H1 (cell line): ENCODE measurements at regions not wholly inside any gene's neighbourhood (a gene's known extent, or its start where the extent isn't known, plus 50 kb on each side); places are given as distances from the start of the nearest gene placed in this dataset.
A peak's percentile ranks its signal among the peaks of the same experiment; 100 is the strongest.

Source experiments
- CTCF ChIA-PET: fragments of 300-600 bp; sonication (Branson Sonifier 250); formaldehyde crosslinking; loops from one replicate; lab custom pipeline; 2021; ENCODE audit not compliant: partially characterized antibody; lab: Charles Lee
- POLR2A ChIA-PET: fragments of 300-600 bp; sonication (Branson Sonifier 250); formaldehyde crosslinking; loops from one replicate; lab custom pipeline; 2021; ENCODE audit warnings: inconsistent platforms; ENCODE audit not compliant: partially characterized antibody; lab: Charles Lee
- DNase-seq, 2 experiments: peaks; one replicate each; pipeline versions ENCODE4 v3.0.0 to v3.0.0-alpha.2; 2010 to 2022; ENCODE audit warnings: low spot score in 2 of 2, low read depth in 1 of 2, mixed read lengths in 1 of 2
- FAIRE-seq: peaks from 2 replicates; lab custom pipeline; 2011; peaks lifted over from hg19 to GRCh38; lab: Jason Lieb, UNC
- H2AFZ ChIP-seq: 2 replicates; pipeline ENCODE4 v1.8.1; 2012; ENCODE audit warnings: low read length, inconsistent platforms
- H2AK5ac ChIP-seq: 2 replicates; pipeline ENCODE4 v1.6.1; 2013; ENCODE audit warnings: low read depth, low read length
- H2BK120ac ChIP-seq: replicated peaks from 2 replicates; pipeline ENCODE3; 2013; ENCODE audit warnings: low read depth, low read length, inconsistent platforms
- H2BK12ac ChIP-seq: 2 replicates; pipeline ENCODE4 v1.6.1; 2013; ENCODE audit warnings: low read depth, low read length
- H2BK15ac ChIP-seq: 2 replicates; pipeline ENCODE4 v1.6.1; 2013; ENCODE audit warnings: low read length
- H2BK20ac ChIP-seq: 2 replicates; pipeline ENCODE4 v1.6.1; 2013; ENCODE audit warnings: low read length
- H2BK5ac ChIP-seq: 2 replicates; pipeline ENCODE4 v1.6.1; 2013; ENCODE audit warnings: low read depth, low read length
- H3K14ac ChIP-seq: 2 replicates; pipeline ENCODE4 v1.6.1; 2013; ENCODE audit warnings: inconsistent platforms; ENCODE audit not compliant: insufficient read length
- H3K18ac ChIP-seq: 2 replicates; pipeline ENCODE4 v1.6.1; 2013; ENCODE audit warnings: low read length; ENCODE audit errors: extremely low read depth
- H3K23ac ChIP-seq: 2 replicates; pipeline ENCODE4 v1.6.1; 2013; ENCODE audit warnings: inconsistent platforms; ENCODE audit not compliant: insufficient read length
- H3K23me2 ChIP-seq: 2 replicates; pipeline ENCODE4 v1.6.1; 2013; ENCODE audit warnings: low read depth, low read length
- H3K27ac ChIP-seq: 2 replicates; pipeline ENCODE4 v1.6.1; 2011; ENCODE audit warnings: low read depth, low read length, inconsistent platforms
- H3K27me3 ChIP-seq, 4 experiments: replicated peaks in 1 of 4; 1 replicate in 1 of 4; 2 replicates in 3 of 4; pipeline versions ENCODE4 v1.6.1 to v1.8.1; 2011 to 2013; ENCODE audit warnings: low read length in 3 of 4, mild to moderate bottlenecking in 3 of 4, inconsistent platforms in 2 of 4, mixed read lengths in 2 of 4, moderate library complexity in 1 of 4; ENCODE audit not compliant: control insufficient read depth in 3 of 4, insufficient read depth in 3 of 4; ENCODE audit errors: extremely low read depth in 1 of 4
- H3K36me3 ChIP-seq, 4 experiments: 2 replicates each; pipeline versions ENCODE4 v1.6.1 to v1.8.1; 2011 to 2013; ENCODE audit warnings: mild to moderate bottlenecking in 4 of 4, low read length in 3 of 4, moderate library complexity in 2 of 4, control low read depth in 1 of 4, inconsistent platforms in 1 of 4; ENCODE audit not compliant: insufficient read depth in 4 of 4, control insufficient read depth in 2 of 4
- H3K4ac ChIP-seq: replicated peaks from 2 replicates; pipeline ENCODE3; 2013; ENCODE audit warnings: low read length, low read depth, mixed read lengths, inconsistent platforms; ENCODE audit not compliant: insufficient read length
- H3K4me1 ChIP-seq, 4 experiments: replicated peaks in 1 of 4; 1 replicate in 1 of 4; 2 replicates in 3 of 4; pipeline versions ENCODE4 v1.6.1 to v1.8.1; 2011 to 2013; ENCODE audit warnings: low read length in 3 of 4, inconsistent platforms in 2 of 4, mixed read lengths in 1 of 4; ENCODE audit not compliant: insufficient read depth in 4 of 4, control insufficient read depth in 3 of 4
- H3K4me2 ChIP-seq, 2 experiments: 2 replicates each; pipeline versions ENCODE4 v1.6.1 to v1.8.1; 2011 to 2013; ENCODE audit warnings: low read depth in 2 of 2, low read length in 2 of 2, control low read depth in 1 of 2, inconsistent platforms in 1 of 2, mild to moderate bottlenecking in 1 of 2; ENCODE audit not compliant: insufficient read depth in 1 of 2
- H3K4me3 ChIP-seq, 4 experiments: fragments of 200-600, 300-600 bp in 1 of 4; sonication (generic), shearing (Covaris generic), sonication (Bioruptor Twin) in 1 of 4; 2 replicates each; pipeline versions ENCODE4 v1.5.1 to v1.8.1; 2011 to 2016; ENCODE audit warnings: low read length in 4 of 4, low read depth in 3 of 4, control low read depth in 2 of 4, inconsistent platforms in 2 of 4, mild to moderate bottlenecking in 2 of 4, mixed read lengths in 1 of 4, moderate library complexity in 1 of 4; ENCODE audit not compliant: insufficient read depth in 2 of 4; ENCODE audit errors: extremely low read depth in 1 of 4
- H3K56ac ChIP-seq: replicated peaks from 2 replicates; pipeline ENCODE3; 2013; ENCODE audit warnings: low read depth, mild to moderate bottlenecking, mixed read lengths, low read length, inconsistent platforms; ENCODE audit not compliant: insufficient read length
- H3K79me1 ChIP-seq: 2 replicates; pipeline ENCODE4 v1.6.1; 2013; ENCODE audit warnings: low read depth, low read length, control low read depth
- H3K79me2 ChIP-seq, 2 experiments: 2 replicates each; pipeline versions ENCODE4 v1.6.1 to v1.8.1; 2012 to 2013; ENCODE audit warnings: low read length in 2 of 2, mild to moderate bottlenecking in 2 of 2, inconsistent platforms in 1 of 2; ENCODE audit not compliant: insufficient read depth in 2 of 2, control insufficient read depth in 1 of 2
- H3K9ac ChIP-seq, 4 experiments: replicated peaks in 1 of 4; 1 replicate in 1 of 4; 2 replicates in 3 of 4; pipeline versions ENCODE4 v1.6.1 to v1.8.1; 2011 to 2013; ENCODE audit warnings: low read depth in 3 of 4, low read length in 3 of 4, control low read depth in 2 of 4, mild to moderate bottlenecking in 2 of 4, moderate library complexity in 2 of 4, inconsistent platforms in 1 of 4; ENCODE audit errors: extremely low read depth in 1 of 4
- H3K9me3 ChIP-seq, 2 experiments: 2 replicates each; pipeline versions ENCODE4 v1.6.1 to v1.8.1; 2012 to 2013; ENCODE audit warnings: mild to moderate bottlenecking in 2 of 2, moderate library complexity in 2 of 2, control low read depth in 1 of 2, inconsistent platforms in 1 of 2, low read depth in 1 of 2, low read length in 1 of 2, mixed read lengths in 1 of 2; ENCODE audit not compliant: insufficient read depth in 2 of 2
- H4K20me1 ChIP-seq, 2 experiments: replicated peaks in 1 of 2; 2 replicates each; pipeline versions ENCODE3 to v1.8.1; 2011 to 2013; ENCODE audit warnings: inconsistent platforms in 2 of 2, low read length in 2 of 2, mild to moderate bottlenecking in 1 of 2; ENCODE audit not compliant: insufficient read depth in 2 of 2, control insufficient read depth in 1 of 2
- H4K5ac ChIP-seq: 2 replicates; pipeline ENCODE4 v1.6.1; 2013; ENCODE audit warnings: low read length, low read depth, mixed read lengths, inconsistent platforms; ENCODE audit not compliant: insufficient read length
- H4K8ac ChIP-seq: 2 replicates; pipeline ENCODE4 v1.8.0; 2013; ENCODE audit warnings: mild to moderate bottlenecking, moderate library complexity, low read length, inconsistent platforms; ENCODE audit not compliant: insufficient read depth; ENCODE audit errors: extremely low read depth
- H4K91ac ChIP-seq: replicated peaks from 2 replicates; pipeline ENCODE3; 2013; ENCODE audit warnings: low read length, mixed read lengths, inconsistent platforms; ENCODE audit not compliant: insufficient read length
- CHD1 ChIP-seq: IDR thresholded peaks from 2 replicates; pipeline ENCODE4 v1.6.1; 2012; ENCODE audit warnings: low read depth, low read length, improper control_type of control experiment
- HDAC6 ChIP-seq: IDR thresholded peaks from one replicate; pipeline ENCODE4 v1.7.1; 2012; ENCODE audit warnings: low read depth, mild to moderate bottlenecking, inconsistent platforms, low read length, moderate library complexity
- MAFK ChIP-seq: IDR thresholded peaks from 2 replicates; pipeline ENCODE4 v1.6.1; 2012; ENCODE audit warnings: low read depth, mild to moderate bottlenecking, improper control_type of control experiment, low read length
- RXRA ChIP-seq: IDR thresholded peaks from 2 replicates; pipeline ENCODE4 v1.6.1; 2011; ENCODE audit warnings: low read depth, mild to moderate bottlenecking, low read length, moderate library complexity; ENCODE audit not compliant: insufficient read depth
- whole genome bisulfite sequencing, 2 experiments: shearing (Covaris generic) in 1 of 2; methylation state at CpG; one replicate each; pipeline versions ENCODE4 v1.1.6 to v1.1.7; 2013 to 2015; ENCODE audit warnings: low lambda C conversion rate in 2 of 2, mixed read lengths in 2 of 2, inconsistent platforms in 1 of 2, low coverage in 1 of 2, missing lambda C conversion rate in 1 of 2; ENCODE audit not compliant: insufficient replicate concordance in 2 of 2, insufficient coverage in 1 of 2, insufficient read length in 1 of 2; ENCODE audit errors: extremely low coverage in 1 of 2, missing lambda C conversion rate in 1 of 2; 5-methylcytosine and 5-hydroxymethylcytosine counted together

GRCh38 chr6:111971181-111971841 is 82.6 kb upstream of the CCN6 start:
- Histone ChIP-seq H2BK120ac (no peak overlapping the region), H3K9ac (no peak overlapping the region), H3K27ac (no peak overlapping the region), H3K4me2 (no peak overlapping the region), H3K56ac (no peak overlapping the region), H4K20me1 (no peaks in the 10 kb centered on the region), H3K79me2 (no peaks in the 10 kb centered on the region), H3K23ac (no peak overlapping the region), H4K91ac (no peak overlapping the region), H2AFZ (no peak overlapping the region; the same call in 1 of the 2 replicates), H2BK20ac (no peak overlapping the region), H3K4me3 (no peak overlapping the region), H2BK12ac (no peak overlapping the region), H3K4ac (no peak overlapping the region), H2BK5ac (no peak overlapping the region), H3K9me3 (no peaks in the 10 kb centered on the region), H3K14ac (no peak overlapping the region), H3K4me1 (peaks cover 0 to 3% (median under 1%) of the 10 kb centered on the region in 4 experiments; a peak in 2 of 7 replicates), H2BK15ac (no peak overlapping the region), H3K79me1 (no peaks in the 10 kb centered on the region), H3K27me3 (no peaks in the 10 kb centered on the region), H4K5ac (no peak overlapping the region), H4K8ac (no peak overlapping the region), H3K36me3 (no peaks in the 10 kb centered on the region), H3K18ac (no peak overlapping the region), H2AK5ac (no peak overlapping the region), H3K23me2 (no peaks in the 10 kb centered on the region; the same call in 1 of the 2 replicates)
- ChIA-PET CTCF (interaction anchor here (0.8 to 3.7 kb wide), 2 partner anchors 14 to 196 kb away, joined by 3 to 16 read pairs; no protein-coding TSS in a partner anchor), POLR2A (no interaction called here)
- 82% methylated on average over 7 of the region's 7 CpGs; no CpG with 5 or more reads in 1 of the 2 experiments for WGBS, 2 experiments
- FAIRE-seq, result no peak
- TF ChIP-seq CHD1, result no peak
- no peak for TF ChIP-seq RXRA
- TF ChIP-seq MAFK, result peak; percentile 13; the same call in 1 of the 2 replicates
- no peak for TF ChIP-seq HDAC6
- DNase-seq, result no peak
